HCT116 (cell line): ENCODE measurements at regions not wholly inside any gene's neighbourhood (a gene's known extent, or its start where the extent isn't known, plus 50 kb on each side); places are given as distances from the start of the nearest gene placed in this dataset.

ENCODE experiments used
- ATAC-seq: fragments of 200-7000 bp; cut with Tn5 transposase; 2 replicates; pipeline ENCODE4 v1.9.1; 2020; ENCODE audit warnings: mild to moderate bottlenecking, moderate library complexity
- BruUV-seq: library from RNA; stranded (reverse); fragments of 400-500 nt; replicated peaks from 2 replicates; lab custom pipeline; 2021; lab: Mats Ljungman, UMichigan
- CTCF ChIA-PET: fragments of 300-600 bp; sonication (Branson Sonifier 250); formaldehyde crosslinking; loops from one replicate; lab custom pipeline; 2021; ENCODE audit warnings: antibody characterized with exemption; lab: Charles Lee
- POLR2A ChIA-PET: fragments of 300-600, 350-600 bp; sonication (Branson Sonifier 250); formaldehyde crosslinking; loops from one replicate; lab custom pipeline; 2021; ENCODE audit warnings: antibody characterized with exemption; lab: Charles Lee
- RAD21 ChIA-PET, 2 experiments: fragments of 300-600 bp; sonication (Branson Sonifier 250); formaldehyde crosslinking; loops; one replicate each; lab custom pipeline; 2023; ENCODE audit warnings: low total read pairs in 2 of 2; ENCODE audit not compliant: uncharacterized antibody in 2 of 2, unreplicated experiment in 2 of 2, low non-redundant PET in 1 of 2; lab: Charles Lee
- DNase-seq: peaks from one replicate; pipeline ENCODE4 v3.0.0-alpha.2; 2010; ENCODE audit warnings: low read depth, low spot score
- H2AFZ ChIP-seq: fragments of 200-600 bp; shearing (Covaris generic), sonication (generic); 2 replicates; pipeline ENCODE4 v1.6.1; 2017; ENCODE audit warnings: low read depth, mixed run types, mixed read lengths, antibody characterized with exemption, low read length; ENCODE audit not compliant: poor library complexity, severe bottlenecking
- H3K27ac ChIP-seq: 2 replicates; pipeline ENCODE4 v1.5.1; 2012; ENCODE audit warnings: low read depth, low read length
- H3K27me3 ChIP-seq: fragments of 200-600 bp; sonication (generic); 2 replicates; pipeline ENCODE4 v1.6.1; 2016; ENCODE audit warnings: mixed run types, low read length, mixed read lengths; ENCODE audit not compliant: insufficient read depth
- H3K36me3 ChIP-seq, 2 experiments: fragments of 200-500 bp in 1 of 2; fragments of 200-600 bp in 1 of 2; sonication (Bioruptor generic) in 1 of 2; sonication (generic) in 1 of 2; 2 replicates each; pipeline versions ENCODE4 v1.5.1 to v1.6.1; 2014 to 2016; ENCODE audit warnings: low read length in 2 of 2, inconsistent platforms in 1 of 2, mixed read lengths in 1 of 2, mixed run types in 1 of 2; ENCODE audit not compliant: insufficient read depth in 2 of 2, control insufficient read depth in 1 of 2
- H3K4me1 ChIP-seq, 2 experiments: fragments of 200-600 bp in 1 of 2; sonication (generic) in 1 of 2; 2 replicates each; pipeline versions ENCODE4 v1.5.1 to v1.6.1; 2012 to 2017; ENCODE audit warnings: low read length in 2 of 2, inconsistent platforms in 1 of 2, mild to moderate bottlenecking in 1 of 2, mixed read lengths in 1 of 2, mixed run types in 1 of 2, moderate library complexity in 1 of 2; ENCODE audit not compliant: insufficient read depth in 2 of 2, control insufficient read depth in 1 of 2
- H3K4me2 ChIP-seq: fragments of 200-600 bp; sonication (generic); 2 replicates; pipeline ENCODE4 v1.6.1; 2017; ENCODE audit warnings: mixed run types, low read length, mixed read lengths
- H3K4me3 ChIP-seq, 2 experiments: fragments of 200-600 bp in 1 of 2; sonication (generic) in 1 of 2; replicated peaks in 1 of 2; 2 replicates each; pipeline ENCODE4 v1.5.1; 2011 to 2016; ENCODE audit warnings: low read length in 2 of 2, control low read depth in 1 of 2, low read depth in 1 of 2, mild to moderate bottlenecking in 1 of 2, mixed read lengths in 1 of 2, mixed run types in 1 of 2
- H3K79me2 ChIP-seq: fragments of 200-600 bp; sonication (generic); 2 replicates; pipeline ENCODE4 v1.6.1; 2017; ENCODE audit warnings: mild to moderate bottlenecking, mixed run types, low read length, moderate library complexity, mixed read lengths; ENCODE audit not compliant: insufficient read depth
- H3K9ac ChIP-seq: fragments of 200-600 bp; sonication (generic); 2 replicates; pipeline ENCODE4 v1.6.1; 2016; ENCODE audit warnings: low read length, mixed read lengths
- H3K9me2 ChIP-seq: fragments of 200-600 bp; sonication (generic), shearing (Covaris generic); 2 replicates; pipeline ENCODE4 v1.6.1; 2017; ENCODE audit warnings: mixed run types, mild to moderate bottlenecking, moderate library complexity; ENCODE audit not compliant: insufficient read depth
- H3K9me3 ChIP-seq, 2 experiments: fragments of 200-500 bp in 1 of 2; fragments of 200-600 bp in 1 of 2; sonication (Bioruptor generic) in 1 of 2; sonication (generic) in 1 of 2; 2 replicates each; pipeline ENCODE4 v1.6.1; 2014 to 2017; ENCODE audit warnings: low read length in 2 of 2, mixed read lengths in 2 of 2, inconsistent platforms in 1 of 2, low read depth in 1 of 2, mild to moderate bottlenecking in 1 of 2, mixed run types in 1 of 2, moderate library complexity in 1 of 2; ENCODE audit not compliant: control insufficient read depth in 1 of 2, insufficient read depth in 1 of 2
- H4K20me1 ChIP-seq: fragments of 200-600 bp; sonication (generic), shearing (Covaris generic); 2 replicates; pipeline ENCODE4 v1.6.1; 2017; ENCODE audit warnings: mixed run types, mild to moderate bottlenecking, moderate library complexity; ENCODE audit not compliant: insufficient read depth
- ATF3 ChIP-seq: IDR thresholded peaks from 2 replicates; pipeline ENCODE4 v1.6.1; 2012
- CBX3 ChIP-seq: IDR thresholded peaks from 2 replicates; pipeline ENCODE4 v1.6.1; 2012; ENCODE audit warnings: low read depth
- CEBPB ChIP-seq: IDR thresholded peaks from 2 replicates; pipeline ENCODE4 v1.6.1; 2012; ENCODE audit warnings: low read depth
- CTCF ChIP-seq, 3 experiments: fragments of 200-600 bp in 1 of 3; sonication (generic) in 1 of 3; IDR thresholded peaks in 2 of 3; conservative IDR thresholded peaks in 1 of 3; 2 replicates each; pipeline ENCODE4 v1.5.1; 2012 to 2017; ENCODE audit warnings: low read depth in 2 of 3, low read length in 2 of 3, antibody characterized with exemption in 1 of 3, borderline replicate concordance in 1 of 3, control low read depth in 1 of 3, mild to moderate bottlenecking in 1 of 3, mixed read lengths in 1 of 3, mixed run types in 1 of 3, moderate library complexity in 1 of 3; ENCODE audit not compliant: insufficient read depth in 1 of 3
- EGR1 ChIP-seq: IDR thresholded peaks from 2 replicates; pipeline ENCODE4 v1.6.1; 2012; ENCODE audit warnings: low read depth
- EZH2 ChIP-seq: fragments of 200-600 bp; sonication (generic); IDR thresholded peaks from 2 replicates; pipeline ENCODE4 v1.6.1; 2017; ENCODE audit warnings: antibody characterized with exemption, mixed run types
- EZH2phosphoT487 ChIP-seq: fragments of 200-600 bp; IDR thresholded peaks from 2 replicates; pipeline ENCODE4 v1.6.1; 2018; ENCODE audit warnings: antibody characterized with exemption, borderline replicate concordance
- POLR2A ChIP-seq: IDR thresholded peaks from 2 replicates; pipeline ENCODE4 v1.7.0; 2011; ENCODE audit warnings: borderline replicate concordance; ENCODE audit not compliant: insufficient read depth, insufficient read length; ENCODE audit errors: extremely low read depth
- SIN3A ChIP-seq: IDR thresholded peaks from 2 replicates; pipeline ENCODE4 v1.6.1; 2012; ENCODE audit warnings: low read depth
- SP1 ChIP-seq: IDR thresholded peaks from 2 replicates; pipeline ENCODE4 v1.6.1; 2012; ENCODE audit warnings: low read depth
- SRF ChIP-seq: IDR thresholded peaks from 2 replicates; pipeline ENCODE4 v1.6.1; 2012; ENCODE audit warnings: low read depth
- TCF7L2 ChIP-seq: IDR thresholded peaks from 2 replicates; pipeline ENCODE4 v1.7.0; 2011; ENCODE audit warnings: borderline replicate concordance, inconsistent platforms; ENCODE audit not compliant: insufficient read depth, insufficient read length; ENCODE audit errors: extremely low read depth
- YY1 ChIP-seq: IDR thresholded peaks from 2 replicates; pipeline ENCODE4 v1.6.1; 2011; ENCODE audit warnings: low read length, low read depth, moderate library complexity, mild to moderate bottlenecking; ENCODE audit not compliant: insufficient replicate concordance; ENCODE audit errors: extremely low read depth
- ZFX ChIP-seq: fragments of 450-650 bp; IDR thresholded peaks from 2 replicates; pipeline ENCODE4 v1.6.1; 2017
- intact Hi-C: fragments of 100-400 bp; cut with micrococcal nuclease; formaldehyde crosslinking; loops from 2 replicates; pipeline ENCODE4 v1.10.0; 2022
- TF ChIP-seq, protein P1 (sequence below): IDR thresholded peaks from 2 replicates; pipeline ENCODE4 v1.6.1; 2012
- TF ChIP-seq, protein P2 (sequence below): IDR thresholded peaks from 2 replicates; pipeline ENCODE4 v1.6.1; 2011; ENCODE audit warnings: mild to moderate bottlenecking, low read length, moderate library complexity; ENCODE audit not compliant: insufficient replicate concordance; ENCODE audit errors: extremely low read depth
- TF ChIP-seq, protein P3 (sequence below): IDR thresholded peaks from 2 replicates; pipeline ENCODE4 v1.6.1; 2012; ENCODE audit warnings: low read depth

- CTCF ChIA-PET = no interaction called here
- POLR2A ChIA-PET = no interaction called here
- 0 out of 2 replicates have a peak overlapping the region, but pooled peaks have one; percentile 12 for H3K4me2 ChIP-seq
- intact Hi-C loops = no loop called here
- no peaks in the 10 kb centered on the region for H3K9me2 ChIP-seq
- H3K4me3 ChIP-seq = no peak overlapping the region
- no peaks in the 10 kb centered on the region for H3K9me3 ChIP-seq
- H3K36me3 ChIP-seq = no peaks in the 10 kb centered on the region
- no peak for DNase-seq
- H2AFZ ChIP-seq = no peak overlapping the region
- ATAC-seq = no peak
- H3K9ac ChIP-seq = no peak overlapping the region
- H3K27ac ChIP-seq = no peak overlapping the region
- RAD21 ChIA-PET = no interaction called here
- no peaks in the 10 kb centered on the region for H4K20me1 ChIP-seq
- H3K79me2 ChIP-seq = no peaks in the 10 kb centered on the region
- TF ChIP-seq POLR2A (no peak), SIN3A (no peak), EZH2phosphoT487 (no peak), EZH2 (no peak), ATF3 (no peak), TCF7L2 (no peak), CEBPB (no peak), SRF (no peak), CTCF (IDR thresholded peaks at IDR 0.05 in 2 of 3, conservative IDR thresholded peaks at IDR 0.05 in 1 of 3; ENCODE audit: borderline replicate concordance in 1 of 3, insufficient read depth in 1 of 3, low read depth in 2 of 3, low read length in 2 of 3) (no peak), YY1 (no peak), SP1 (no peak), ZFX (no peak), EGR1 (no peak), CBX3 (no peak)
- TF ChIP-seq, protein P1, sequence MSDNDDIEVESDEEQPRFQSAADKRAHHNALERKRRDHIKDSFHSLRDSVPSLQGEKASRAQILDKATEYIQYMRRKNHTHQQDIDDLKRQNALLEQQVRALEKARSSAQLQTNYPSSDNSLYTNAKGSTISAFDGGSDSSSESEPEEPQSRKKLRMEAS = no peak
- TF ChIP-seq, protein P2, sequence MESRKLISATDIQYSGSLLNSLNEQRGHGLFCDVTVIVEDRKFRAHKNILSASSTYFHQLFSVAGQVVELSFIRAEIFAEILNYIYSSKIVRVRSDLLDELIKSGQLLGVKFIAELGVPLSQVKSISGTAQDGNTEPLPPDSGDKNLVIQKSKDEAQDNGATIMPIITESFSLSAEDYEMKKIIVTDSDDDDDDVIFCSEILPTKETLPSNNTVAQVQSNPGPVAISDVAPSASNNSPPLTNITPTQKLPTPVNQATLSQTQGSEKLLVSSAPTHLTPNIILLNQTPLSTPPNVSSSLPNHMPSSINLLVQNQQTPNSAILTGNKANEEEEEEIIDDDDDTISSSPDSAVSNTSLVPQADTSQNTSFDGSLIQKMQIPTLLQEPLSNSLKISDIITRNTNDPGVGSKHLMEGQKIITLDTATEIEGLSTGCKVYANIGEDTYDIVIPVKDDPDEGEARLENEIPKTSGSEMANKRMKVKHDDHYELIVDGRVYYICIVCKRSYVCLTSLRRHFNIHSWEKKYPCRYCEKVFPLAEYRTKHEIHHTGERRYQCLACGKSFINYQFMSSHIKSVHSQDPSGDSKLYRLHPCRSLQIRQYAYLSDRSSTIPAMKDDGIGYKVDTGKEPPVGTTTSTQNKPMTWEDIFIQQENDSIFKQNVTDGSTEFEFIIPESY = no peak
- TF ChIP-seq, protein P3, sequence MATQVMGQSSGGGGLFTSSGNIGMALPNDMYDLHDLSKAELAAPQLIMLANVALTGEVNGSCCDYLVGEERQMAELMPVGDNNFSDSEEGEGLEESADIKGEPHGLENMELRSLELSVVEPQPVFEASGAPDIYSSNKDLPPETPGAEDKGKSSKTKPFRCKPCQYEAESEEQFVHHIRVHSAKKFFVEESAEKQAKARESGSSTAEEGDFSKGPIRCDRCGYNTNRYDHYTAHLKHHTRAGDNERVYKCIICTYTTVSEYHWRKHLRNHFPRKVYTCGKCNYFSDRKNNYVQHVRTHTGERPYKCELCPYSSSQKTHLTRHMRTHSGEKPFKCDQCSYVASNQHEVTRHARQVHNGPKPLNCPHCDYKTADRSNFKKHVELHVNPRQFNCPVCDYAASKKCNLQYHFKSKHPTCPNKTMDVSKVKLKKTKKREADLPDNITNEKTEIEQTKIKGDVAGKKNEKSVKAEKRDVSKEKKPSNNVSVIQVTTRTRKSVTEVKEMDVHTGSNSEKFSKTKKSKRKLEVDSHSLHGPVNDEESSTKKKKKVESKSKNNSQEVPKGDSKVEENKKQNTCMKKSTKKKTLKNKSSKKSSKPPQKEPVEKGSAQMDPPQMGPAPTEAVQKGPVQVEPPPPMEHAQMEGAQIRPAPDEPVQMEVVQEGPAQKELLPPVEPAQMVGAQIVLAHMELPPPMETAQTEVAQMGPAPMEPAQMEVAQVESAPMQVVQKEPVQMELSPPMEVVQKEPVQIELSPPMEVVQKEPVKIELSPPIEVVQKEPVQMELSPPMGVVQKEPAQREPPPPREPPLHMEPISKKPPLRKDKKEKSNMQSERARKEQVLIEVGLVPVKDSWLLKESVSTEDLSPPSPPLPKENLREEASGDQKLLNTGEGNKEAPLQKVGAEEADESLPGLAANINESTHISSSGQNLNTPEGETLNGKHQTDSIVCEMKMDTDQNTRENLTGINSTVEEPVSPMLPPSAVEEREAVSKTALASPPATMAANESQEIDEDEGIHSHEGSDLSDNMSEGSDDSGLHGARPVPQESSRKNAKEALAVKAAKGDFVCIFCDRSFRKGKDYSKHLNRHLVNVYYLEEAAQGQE = no peak
- H3K27me3 ChIP-seq = peaks cover 7% of the 10 kb centered on the region; the same call in 1 of the 2 replicates
- H3K4me1 ChIP-seq = peaks cover 9 to 34% of the 10 kb centered on the region in 2 experiments
- BruUV-seq = no TSS peak
Measured at GRCh38 chr1:115185336-115185735, 96.0 kb upstream of the TSPAN2 start.
